Stimulated activated CD4-positive, alpha-beta T cell treated with anti-CD3 and anti-CD28 coated beads, Interleukin-12 subunit alpha, Interleukin-12 subunit beta, amount 100 ng/mL, for 24 hours (primary cell): ENCODE measurements at regions not wholly inside any gene's neighbourhood (a gene's known extent, or its start where the extent isn't known, plus 50 kb on each side); places are given as distances from the start of the nearest gene placed in this dataset.

Experiments used
- DNase-seq, 2 experiments: peaks; one replicate each; pipeline ENCODE4 v3.0.0-alpha.2; 2020; ENCODE audit warnings: low read depth in 2 of 2

DNA sequence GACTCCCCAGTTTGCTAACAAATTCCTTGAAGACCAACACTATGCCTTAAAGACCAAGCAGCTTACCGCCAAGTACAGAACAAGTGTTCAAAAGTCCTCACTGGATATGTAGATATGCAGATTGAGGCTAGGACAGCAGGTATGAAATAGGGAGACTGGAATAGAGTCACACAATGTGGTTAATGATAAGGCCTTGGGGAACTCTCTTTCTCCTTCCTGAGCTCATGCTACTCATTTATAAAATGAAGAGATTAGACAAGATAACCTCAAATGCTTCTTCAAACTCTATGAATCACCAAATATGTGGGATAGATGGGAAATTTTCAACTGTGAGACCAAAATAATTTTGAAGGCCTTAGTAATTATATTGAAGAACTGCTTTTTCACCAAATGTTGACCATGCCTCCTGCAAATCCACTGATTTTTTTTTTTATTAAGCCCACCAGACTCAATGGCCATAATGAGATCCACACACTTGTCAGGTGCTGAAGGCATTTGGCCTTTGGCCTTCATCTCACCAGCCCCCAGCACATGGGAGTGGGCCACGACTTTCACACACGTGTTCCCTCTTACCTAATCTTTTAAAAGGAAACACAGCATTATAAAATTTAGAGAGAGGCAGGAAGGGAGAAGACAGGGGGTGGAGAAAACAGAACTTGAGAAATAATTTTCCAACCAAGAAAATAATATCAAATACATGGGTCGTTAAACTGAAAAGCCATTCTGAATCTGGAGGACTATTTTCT, 181.5 kb downstream of the EN1 start:
- no peak for DNase-seq

DNA sequence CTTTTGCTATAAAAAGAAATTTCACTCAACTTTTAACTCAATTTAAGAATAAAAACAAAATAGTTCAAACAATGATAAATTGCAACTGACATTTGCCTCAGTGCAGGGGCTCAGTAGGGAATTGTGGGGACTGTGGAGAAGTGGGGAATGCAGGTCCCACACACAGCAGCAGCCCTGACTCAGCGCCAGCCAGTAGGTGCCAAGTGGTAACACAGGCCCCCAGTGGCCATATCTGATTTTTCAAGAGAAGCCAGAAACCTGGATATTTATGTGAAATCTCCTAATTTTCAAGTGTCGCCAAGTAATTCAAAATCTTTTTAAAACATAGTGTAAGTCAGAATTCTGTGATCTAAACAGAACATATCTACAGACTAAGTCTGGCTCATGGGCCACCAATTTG, 186.3 kb downstream of the EN1 start:
- DNase-seq: no peak

DNA sequence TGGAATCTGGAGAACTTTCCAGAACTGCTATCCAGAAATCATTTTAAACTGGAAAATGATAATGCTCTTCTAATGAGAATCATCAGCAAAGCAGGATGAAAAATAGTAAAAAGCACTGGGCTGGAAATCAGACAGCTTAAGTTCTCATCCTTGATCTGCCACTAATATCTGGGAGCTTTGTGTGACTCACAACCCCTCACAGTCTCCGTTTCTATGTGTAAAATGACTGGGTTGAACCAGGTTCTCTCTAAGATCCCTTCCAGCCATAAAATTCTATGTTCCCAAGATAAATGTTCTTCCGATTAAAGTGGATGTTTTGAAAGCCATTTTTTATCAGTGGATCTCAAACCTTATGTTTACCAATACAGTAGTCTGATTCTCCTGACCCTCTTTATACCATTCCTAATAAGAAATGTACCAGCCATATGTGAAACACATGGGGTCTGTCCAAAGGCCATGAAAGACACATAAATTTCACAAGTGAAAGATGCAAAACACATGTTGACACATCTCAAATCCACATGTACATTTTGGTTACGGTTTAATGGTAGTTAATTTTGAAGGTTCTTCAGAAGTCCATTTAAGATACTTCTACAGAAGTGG, 188.8 kb downstream of the EN1 start:
- DNase-seq: no peak

GRCh38 chr2:118657466-118657865, 190.0 kb downstream of the EN1 start:
- DNase-seq: no peak

GRCh38 chr2:118654945-118655344, 192.5 kb downstream of the EN1 start:
- DNase-seq: no peak

DNA sequence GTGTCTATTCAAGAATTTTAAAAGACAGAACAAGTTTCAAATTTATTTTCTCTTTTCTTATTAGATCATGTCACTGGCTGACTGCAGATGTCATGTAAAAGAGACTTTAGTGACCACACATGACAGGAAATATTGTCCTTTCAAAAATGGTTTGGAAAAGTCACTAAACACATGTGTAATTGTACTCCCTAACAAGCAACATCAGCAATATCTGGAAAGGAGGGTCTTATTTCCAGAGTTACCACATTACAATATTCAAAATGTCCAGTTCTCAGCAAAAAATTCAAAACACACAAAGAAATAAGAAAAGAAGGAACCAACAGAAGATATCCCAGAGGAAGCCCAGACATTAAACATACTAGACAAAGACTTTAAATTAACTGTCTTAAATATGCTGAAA, 197.1 kb downstream of the EN1 start:
- DNase-seq: no peak

GRCh38 chr2:118645876-118646275, 201.6 kb downstream of the EN1 start:
- no peak for DNase-seq

GRCh38 chr2:118644190-118644589, 203.3 kb downstream of the EN1 start:
- DNase-seq: no peak

- DNase-seq: no peak
Measured at GRCh38 chr2:118643294-118643693, 204.2 kb downstream of the EN1 start.

- no peak for DNase-seq
Measured at GRCh38 chr2:118642501-118642900, 204.9 kb downstream of the EN1 start.

- DNase-seq: no peak
Measured at GRCh38 chr2:118641711-118642110, 205.7 kb downstream of the EN1 start.

GRCh38 chr2:118639371-118639770, 208.1 kb downstream of the EN1 start:
- no peak for DNase-seq

DNA sequence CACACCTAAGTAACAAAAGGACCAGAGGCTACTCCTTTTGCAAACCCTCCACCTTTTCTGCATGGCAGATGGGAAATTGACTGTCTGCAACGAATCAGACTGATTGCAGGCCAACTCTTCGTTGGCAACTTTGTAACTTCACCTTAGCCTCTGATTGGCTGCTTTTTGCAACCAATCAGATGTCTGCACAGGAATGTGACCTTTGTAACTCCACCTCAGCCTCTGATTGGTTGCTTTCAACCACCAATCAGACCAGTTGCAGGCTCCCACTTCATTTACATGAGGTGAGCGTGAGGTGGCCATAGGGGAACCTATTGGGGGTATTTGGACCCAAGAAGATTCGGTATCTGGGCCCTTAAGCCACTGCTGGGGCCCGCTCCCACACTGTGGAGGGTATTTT, 209.0 kb downstream of the EN1 start:
- no peak for DNase-seq

DNA sequence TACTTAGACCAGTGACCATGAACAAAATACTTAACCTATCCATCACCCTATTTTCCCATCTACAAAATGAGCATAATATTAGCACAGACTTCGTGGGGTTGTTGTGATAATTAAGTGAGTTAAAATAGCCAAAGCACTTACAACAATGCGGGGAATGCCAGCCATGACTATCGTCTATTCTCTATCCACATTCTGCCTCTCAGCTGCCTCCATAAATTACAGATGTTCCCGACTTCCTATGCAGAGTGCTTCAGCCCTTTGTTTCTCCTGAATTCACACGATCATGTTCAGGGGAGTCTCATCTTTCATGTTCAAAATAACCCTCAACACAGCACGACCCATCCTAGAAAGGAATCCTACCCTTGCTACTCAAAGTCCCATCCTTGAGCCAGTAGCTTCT, 211.6 kb downstream of the EN1 start:
- no peak for DNase-seq

DNA sequence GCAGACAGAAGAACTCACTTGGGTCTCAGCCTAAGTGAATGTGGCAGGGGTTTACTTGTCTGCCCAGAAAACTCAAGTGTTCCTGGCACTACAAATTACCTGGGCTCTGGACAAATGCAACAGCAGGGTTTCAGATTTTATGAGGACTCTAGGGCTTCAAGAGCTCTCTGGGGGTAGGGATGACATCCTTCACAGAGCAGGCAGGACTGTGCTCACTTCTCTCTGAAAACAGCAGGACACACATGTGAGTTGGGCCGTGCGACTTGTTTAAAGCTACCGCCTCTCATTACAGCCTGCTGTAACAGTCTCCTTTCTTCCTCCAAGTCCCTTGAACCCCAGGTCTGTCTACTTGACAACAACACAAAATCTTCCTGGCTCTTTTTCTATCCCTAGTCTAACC, 212.6 kb downstream of the EN1 start:
- DNase-seq: no peak

GRCh38 chr2:118633371-118634018, 214.0 kb downstream of the EN1 start:
- DNase-seq: no peak

DNA sequence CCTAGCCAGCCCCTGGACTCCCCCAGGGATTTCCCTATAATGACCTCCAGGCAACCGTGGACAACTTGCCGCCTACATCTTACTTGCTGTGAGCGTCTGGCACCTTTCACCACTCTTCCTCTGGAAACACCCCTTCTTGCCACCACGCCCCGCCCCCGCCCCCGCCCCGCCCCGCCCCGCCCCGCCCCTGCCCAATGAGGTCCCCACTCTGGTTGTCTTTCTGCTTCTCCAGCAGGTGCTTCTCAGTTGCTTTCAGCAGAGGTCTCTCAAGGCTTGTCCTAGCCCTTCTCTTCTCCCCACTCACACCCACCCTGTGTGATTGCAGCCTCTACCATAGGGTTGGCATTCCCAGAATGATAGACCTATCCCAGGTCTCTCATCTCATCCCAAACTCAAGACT, 214.5 kb downstream of the EN1 start:
- DNase-seq: no peak

DNA sequence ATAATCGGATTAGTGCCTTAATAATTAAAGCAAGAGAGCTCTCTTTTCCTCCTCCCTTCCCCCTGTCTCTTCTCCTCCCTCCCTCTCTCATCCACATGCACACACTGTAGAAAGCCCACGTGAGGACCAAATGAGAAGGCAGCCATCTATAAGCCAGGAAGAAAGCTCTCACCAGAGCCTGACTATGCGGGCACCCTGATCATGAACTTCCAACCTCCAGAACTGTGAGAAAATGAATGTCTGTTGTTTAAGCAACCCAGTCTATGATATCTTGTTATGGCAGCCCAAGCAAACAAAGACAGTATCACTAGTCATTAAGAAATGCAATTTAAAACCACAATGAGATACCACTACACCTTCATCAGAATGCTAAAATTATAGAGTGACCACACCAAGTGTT, 220.3 kb downstream of the EN1 start:
- no peak for DNase-seq

DNA sequence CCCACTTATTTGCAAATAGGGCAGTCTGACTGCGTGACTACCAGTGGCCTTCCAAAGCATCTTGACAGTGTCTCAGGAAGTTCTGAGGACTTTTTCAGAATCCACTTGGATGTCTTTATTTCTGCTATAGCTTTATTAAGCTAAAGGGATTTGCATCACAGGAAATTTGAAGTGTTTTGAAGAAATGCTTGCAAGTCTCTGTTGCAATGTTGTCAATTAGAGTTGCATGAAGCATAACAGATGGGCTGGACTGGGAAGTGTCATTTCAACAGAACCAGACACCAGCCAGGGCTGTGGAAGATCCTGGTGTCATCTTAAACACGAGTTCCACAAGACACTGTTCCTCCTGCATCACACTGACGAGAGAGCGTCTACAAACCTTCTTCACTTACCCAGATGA, 224.5 kb downstream of the EN1 start:
- DNase-seq: no peak

- no peak for DNase-seq
Measured at GRCh38 chr2:118622108-118622507, 225.3 kb downstream of the EN1 start.

DNA sequence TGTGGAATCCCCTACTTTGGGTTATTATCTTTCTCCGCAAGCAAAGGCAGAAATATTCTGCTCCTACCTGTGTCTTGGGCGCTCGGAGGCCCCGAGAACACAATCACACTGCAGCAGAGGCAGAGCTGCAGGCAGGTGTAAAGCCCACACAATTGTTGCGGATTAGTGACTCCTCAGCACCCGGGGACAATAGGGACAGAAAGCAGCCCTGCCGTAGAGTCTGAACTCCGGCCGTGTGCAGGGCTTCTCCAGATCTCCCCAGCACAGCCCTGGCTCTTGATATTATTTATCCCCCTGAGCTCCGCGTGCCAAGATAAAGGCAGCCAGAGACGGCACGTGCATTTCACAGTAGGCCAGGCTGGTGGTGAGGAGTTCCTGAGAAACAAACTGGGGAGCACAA, 229.2 kb downstream of the EN1 start:
- DNase-seq: no peak

DNA sequence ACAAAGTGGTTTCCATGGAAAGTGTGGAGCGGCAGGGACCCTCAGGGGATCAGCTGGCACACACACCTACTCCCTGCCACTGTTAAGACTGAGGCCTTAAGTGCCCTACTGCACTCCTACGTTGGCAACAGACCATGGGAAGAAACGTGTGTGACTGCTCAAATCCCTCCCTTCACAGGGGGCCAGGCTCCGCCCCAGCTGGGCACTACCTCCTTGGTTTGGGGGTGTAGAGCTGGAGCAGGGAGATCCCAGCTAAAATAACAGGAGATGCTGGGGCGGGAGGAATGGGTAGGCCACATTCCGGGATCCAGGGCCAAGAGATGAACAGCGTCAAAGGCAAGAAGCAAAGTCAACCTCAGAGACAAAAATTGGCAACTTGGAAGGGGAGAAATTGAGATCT, 231.0 kb downstream of the EN1 start:
- no peak for DNase-seq

DNA sequence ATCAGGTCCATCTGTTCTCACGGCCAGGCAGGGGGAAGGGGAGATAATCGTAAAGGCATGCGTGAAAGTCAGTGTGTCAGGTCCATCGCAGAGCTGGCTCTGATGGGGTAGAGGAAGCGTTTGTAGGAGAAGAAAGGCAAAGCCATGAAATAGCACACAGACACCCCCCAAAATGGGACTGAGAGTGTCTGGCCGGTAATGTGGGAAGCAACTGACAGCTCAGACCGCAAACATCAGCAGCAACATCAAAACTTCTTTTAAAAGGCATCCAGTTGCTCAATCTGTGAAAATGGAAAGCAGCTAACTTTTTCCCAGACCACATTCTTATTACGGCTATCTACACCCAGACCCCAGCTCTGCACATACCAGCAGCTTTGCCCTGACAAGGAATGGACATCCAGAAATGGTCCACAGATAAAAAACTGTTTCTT, 232.6 kb downstream of the EN1 start:
- no peak for DNase-seq
